DND-41 (cell line): ENCODE measurements at regions not wholly inside any gene's neighbourhood (a gene's known extent, or its start where the extent isn't known, plus 50 kb on each side); places are given as distances from the start of the nearest gene placed in this dataset.

Experiments
- CTCF ChIP-seq: IDR thresholded peaks from 2 replicates; pipeline ENCODE4 v1.5.1; 2012; ENCODE audit warnings: borderline replicate concordance, low read length, moderate library complexity, mild to moderate bottlenecking; ENCODE audit not compliant: poor library complexity, severe bottlenecking; ENCODE audit errors: extremely low read depth
- EZH2 ChIP-seq: IDR thresholded peaks from 3 replicates; pipeline ENCODE4 v1.6.1; 2012; ENCODE audit warnings: borderline replicate concordance, low read depth, mild to moderate bottlenecking, moderate library complexity, low read length, inconsistent platforms; ENCODE audit not compliant: severe bottlenecking

- TF ChIP-seq CTCF (no peak), EZH2 (no peak)
Measured at GRCh38 chr16:75928295-75928694, 202.0 kb upstream of the CPHXL start.
